Astrocyte (in vitro differentiated cells and primary cell): ENCODE measurements at regions not wholly inside any gene's neighbourhood (a gene's known extent, or its start where the extent isn't known, plus 50 kb on each side); places are given as distances from the start of the nearest gene placed in this dataset.

ENCODE experiments used
- DNase-seq: peaks from one replicate; pipeline ENCODE4 v3.0.0-alpha.2; 2010; ENCODE audit warnings: low read depth
- FAIRE-seq: peaks from 2 replicates; lab custom pipeline; 2011; peaks lifted over from hg19 to GRCh38; lab: Jason Lieb, UNC
- H2AFZ ChIP-seq: 2 replicates; pipeline ENCODE4 v1.6.0; 2012; ENCODE audit warnings: low read depth, low read length, inconsistent platforms
- H3K27ac ChIP-seq: 2 replicates; pipeline ENCODE4 v1.5.1; 2011; ENCODE audit warnings: low read depth, low read length, inconsistent platforms
- H3K27me3 ChIP-seq: 2 replicates; pipeline ENCODE4 v1.6.0; 2011; ENCODE audit warnings: low read length, inconsistent platforms; ENCODE audit not compliant: insufficient read depth
- H3K36me3 ChIP-seq: 2 replicates; pipeline ENCODE4 v1.5.1; 2011; ENCODE audit warnings: low read length, inconsistent platforms; ENCODE audit not compliant: insufficient read depth
- H3K4me1 ChIP-seq: 2 replicates; pipeline ENCODE4 v1.5.1; 2011; ENCODE audit warnings: low read length, inconsistent platforms; ENCODE audit not compliant: insufficient read depth
- H3K4me2 ChIP-seq: 2 replicates; pipeline ENCODE4 v1.6.0; 2012; ENCODE audit warnings: low read length, inconsistent platforms
- H3K4me3 ChIP-seq: 2 replicates; pipeline ENCODE4 v1.5.1; 2011; ENCODE audit warnings: low read depth, mild to moderate bottlenecking, low read length, inconsistent platforms; ENCODE audit not compliant: insufficient read depth
- H3K79me2 ChIP-seq: 2 replicates; pipeline ENCODE4 v1.6.0; 2012; ENCODE audit warnings: mild to moderate bottlenecking, low read length, inconsistent platforms; ENCODE audit not compliant: insufficient read depth
- H3K9ac ChIP-seq: 2 replicates; pipeline ENCODE4 v1.6.0; 2012; ENCODE audit warnings: mild to moderate bottlenecking, low read length, inconsistent platforms
- H3K9me3 ChIP-seq: 2 replicates; pipeline ENCODE4 v1.5.1; 2012; ENCODE audit warnings: low read depth, mild to moderate bottlenecking, low read length, inconsistent platforms; ENCODE audit not compliant: insufficient read depth
- H4K20me1 ChIP-seq: 2 replicates; pipeline ENCODE4 v1.6.0; 2012; ENCODE audit warnings: low read length, inconsistent platforms; ENCODE audit not compliant: insufficient read depth
- H3K27ac Mint-ChIP-seq: one replicate; pipeline ENCODE4 v1.8.0; 2021; ENCODE audit warnings: mild to moderate bottlenecking, mixed read lengths; ENCODE audit not compliant: unreplicated experiment
- H3K27me3 Mint-ChIP-seq: one replicate; pipeline ENCODE4 v1.8.0; 2021; ENCODE audit warnings: low read depth, mixed read lengths; ENCODE audit not compliant: unreplicated experiment
- H3K36me3 Mint-ChIP-seq: one replicate; pipeline ENCODE4 v1.8.0; 2021; ENCODE audit warnings: low read depth, mixed read lengths; ENCODE audit not compliant: unreplicated experiment
- H3K4me1 Mint-ChIP-seq: one replicate; pipeline ENCODE4 v1.8.0; 2021; ENCODE audit warnings: low read depth, mixed read lengths; ENCODE audit not compliant: unreplicated experiment
- H3K4me3 Mint-ChIP-seq: one replicate; pipeline ENCODE4 v1.8.0; 2021; ENCODE audit warnings: mild to moderate bottlenecking, moderate library complexity, mixed read lengths; ENCODE audit not compliant: unreplicated experiment
- H3K9me3 Mint-ChIP-seq: one replicate; pipeline ENCODE4 v1.8.0; 2021; ENCODE audit warnings: mild to moderate bottlenecking, mixed read lengths; ENCODE audit not compliant: unreplicated experiment
- EZH2 ChIP-seq: IDR thresholded peaks from 2 replicates; pipeline ENCODE4 v1.6.1; 2012; ENCODE audit warnings: mild to moderate bottlenecking, low read length, inconsistent platforms; ENCODE audit not compliant: insufficient read depth
- TF ChIP-seq, protein P1 (sequence below): IDR thresholded peaks from 2 replicates; pipeline ENCODE4 v1.5.1; 2011; ENCODE audit warnings: low read depth, mild to moderate bottlenecking, inconsistent platforms, low read length, moderate library complexity; ENCODE audit not compliant: insufficient read depth

GRCh38 chr15:87805117-87805820 lies 451.3 kb downstream of the NTRK3 start:
- no peak overlapping the region for H3K27ac Mint-ChIP-seq
- DNase-seq (no peak), FAIRE-seq (no peak)
- H3K9me3 Mint-ChIP-seq, result peaks cover 1% of the 10 kb centered on the region
- Histone ChIP-seq H3K27me3 (no peaks in the 10 kb centered on the region), H3K4me1 (no peaks in the 10 kb centered on the region), H3K27ac (no peak overlapping the region), H3K4me2 (no peak overlapping the region), H3K9ac (no peak overlapping the region), H2AFZ (no peak overlapping the region), H3K79me2 (no peaks in the 10 kb centered on the region), H4K20me1 (no peaks in the 10 kb centered on the region), H3K9me3 (no peaks in the 10 kb centered on the region), H3K36me3 (no peaks in the 10 kb centered on the region), H3K4me3 (no peak overlapping the region)
- no peak overlapping the region for H3K4me3 Mint-ChIP-seq
- H3K36me3 Mint-ChIP-seq, result peaks cover 2% of the 10 kb centered on the region
- peaks cover 12% of the 10 kb centered on the region for H3K27me3 Mint-ChIP-seq
- H3K4me1 Mint-ChIP-seq, result no peaks in the 10 kb centered on the region
- TF ChIP-seq EZH2, result no peak
- TF ChIP-seq, protein P1, sequence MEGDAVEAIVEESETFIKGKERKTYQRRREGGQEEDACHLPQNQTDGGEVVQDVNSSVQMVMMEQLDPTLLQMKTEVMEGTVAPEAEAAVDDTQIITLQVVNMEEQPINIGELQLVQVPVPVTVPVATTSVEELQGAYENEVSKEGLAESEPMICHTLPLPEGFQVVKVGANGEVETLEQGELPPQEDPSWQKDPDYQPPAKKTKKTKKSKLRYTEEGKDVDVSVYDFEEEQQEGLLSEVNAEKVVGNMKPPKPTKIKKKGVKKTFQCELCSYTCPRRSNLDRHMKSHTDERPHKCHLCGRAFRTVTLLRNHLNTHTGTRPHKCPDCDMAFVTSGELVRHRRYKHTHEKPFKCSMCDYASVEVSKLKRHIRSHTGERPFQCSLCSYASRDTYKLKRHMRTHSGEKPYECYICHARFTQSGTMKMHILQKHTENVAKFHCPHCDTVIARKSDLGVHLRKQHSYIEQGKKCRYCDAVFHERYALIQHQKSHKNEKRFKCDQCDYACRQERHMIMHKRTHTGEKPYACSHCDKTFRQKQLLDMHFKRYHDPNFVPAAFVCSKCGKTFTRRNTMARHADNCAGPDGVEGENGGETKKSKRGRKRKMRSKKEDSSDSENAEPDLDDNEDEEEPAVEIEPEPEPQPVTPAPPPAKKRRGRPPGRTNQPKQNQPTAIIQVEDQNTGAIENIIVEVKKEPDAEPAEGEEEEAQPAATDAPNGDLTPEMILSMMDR, result no peak

DNA sequence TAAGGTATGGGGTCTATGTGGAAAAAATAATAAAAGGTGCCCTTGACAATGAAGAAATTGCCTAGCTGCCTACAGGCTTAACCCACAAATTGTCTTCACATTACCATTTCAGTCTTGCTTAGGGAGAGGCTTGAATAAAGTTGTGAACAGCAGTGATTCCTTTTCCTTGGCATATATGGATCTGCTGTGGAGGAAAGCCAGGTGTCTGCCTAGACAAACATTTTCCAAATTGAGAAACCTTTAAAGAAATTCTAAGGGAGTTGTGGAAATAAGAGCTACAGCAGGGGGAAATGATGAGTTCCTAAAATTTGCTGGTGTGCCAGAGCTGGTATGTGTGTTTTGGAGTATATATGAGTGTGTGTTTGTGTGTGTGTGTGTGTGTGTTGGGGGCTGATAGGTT lies 452.1 kb downstream of the NTRK3 start:
- Histone ChIP-seq H3K4me3 (no peak overlapping the region), H3K27ac (no peak overlapping the region), H3K9ac (no peak overlapping the region), H3K79me2 (no peaks in the 10 kb centered on the region), H3K4me1 (no peaks in the 10 kb centered on the region), H3K4me2 (no peak overlapping the region), H2AFZ (no peak overlapping the region), H3K9me3 (no peaks in the 10 kb centered on the region), H3K36me3 (no peaks in the 10 kb centered on the region), H4K20me1 (no peaks in the 10 kb centered on the region), H3K27me3 (no peaks in the 10 kb centered on the region)
- Mint-ChIP-seq H3K36me3 (peaks cover 2% of the 10 kb centered on the region), H3K4me3 (no peak overlapping the region), H3K27me3 (peaks cover 12% of the 10 kb centered on the region), H3K4me1 (no peaks in the 10 kb centered on the region), H3K9me3 (peaks cover 1% of the 10 kb centered on the region), H3K27ac (no peak overlapping the region)
- TF ChIP-seq, protein P1, result no peak
- TF ChIP-seq EZH2, result no peak
- FAIRE-seq, result no peak
- DNase-seq, result no peak

GRCh38 chr15:87799838-87800237 lies 456.7 kb downstream of the NTRK3 start:
- Histone ChIP-seq H3K4me3 (no peak overlapping the region), H3K9ac (no peak overlapping the region), H3K79me2 (no peaks in the 10 kb centered on the region), H2AFZ (no peak overlapping the region), H3K27ac (no peak overlapping the region), H3K27me3 (no peaks in the 10 kb centered on the region), H3K4me2 (no peak overlapping the region), H3K4me1 (no peaks in the 10 kb centered on the region), H3K9me3 (no peaks in the 10 kb centered on the region), H3K36me3 (no peaks in the 10 kb centered on the region), H4K20me1 (no peaks in the 10 kb centered on the region)
- DNase-seq, result no peak
- no peak for TF ChIP-seq EZH2
- TF ChIP-seq, protein P1, result no peak
- Mint-ChIP-seq H3K27me3 (peaks cover 14% of the 10 kb centered on the region), H3K4me3 (no peak overlapping the region), H3K4me1 (no peaks in the 10 kb centered on the region), H3K27ac (no peak overlapping the region), H3K36me3 (peaks cover 2% of the 10 kb centered on the region), H3K9me3 (peaks cover 1% of the 10 kb centered on the region)
- FAIRE-seq, result no peak
